Mesendoderm (in vitro differentiated cells): ENCODE measurements at regions not wholly inside any gene's neighbourhood (a gene's known extent, or its start where the extent isn't known, plus 50 kb on each side); places are given as distances from the start of the nearest gene placed in this dataset.

ENCODE experiments used
- DNase-seq: peaks from one replicate; pipeline ENCODE4 v3.0.0; 2013
- H2AK5ac ChIP-seq: 2 replicates; pipeline ENCODE4 v1.6.1; 2013; ENCODE audit warnings: low read length, inconsistent platforms
- H2BK120ac ChIP-seq: 2 replicates; pipeline ENCODE4 v1.6.1; 2013; ENCODE audit warnings: low read depth, mild to moderate bottlenecking, low read length, moderate library complexity, mixed read lengths
- H2BK15ac ChIP-seq: replicated peaks from 2 replicates; pipeline ENCODE4 v1.6.1; 2013; ENCODE audit warnings: low read depth, mild to moderate bottlenecking, moderate library complexity
- H2BK5ac ChIP-seq: 2 replicates; pipeline ENCODE4 v1.6.1; 2013; ENCODE audit warnings: low read length, inconsistent platforms
- H3K18ac ChIP-seq: 2 replicates; pipeline ENCODE4 v1.6.1; 2013; ENCODE audit warnings: mild to moderate bottlenecking, low read length, mixed read lengths
- H3K23ac ChIP-seq: one replicate; pipeline ENCODE4 v1.6.1; 2013; ENCODE audit warnings: low read length
- H3K27ac ChIP-seq: 2 replicates; pipeline ENCODE4 v1.5.1; 2013; ENCODE audit warnings: low read depth, mild to moderate bottlenecking, inconsistent platforms, low read length, moderate library complexity
- H3K27me3 ChIP-seq: 2 replicates; pipeline ENCODE4 v1.6.1; 2013; ENCODE audit warnings: low read length, control low read depth, mild to moderate bottlenecking, inconsistent platforms; ENCODE audit not compliant: insufficient read depth, poor library complexity
- H3K36me3 ChIP-seq: 2 replicates; pipeline ENCODE4 v1.6.1; 2013; ENCODE audit warnings: low read length, inconsistent platforms; ENCODE audit not compliant: control insufficient read depth, insufficient read depth
- H3K4ac ChIP-seq: one replicate; pipeline ENCODE4 v1.6.1; 2013; ENCODE audit warnings: low read depth, mild to moderate bottlenecking, low read length, moderate library complexity
- H3K4me1 ChIP-seq: 2 replicates; pipeline ENCODE4 v1.6.1; 2013; ENCODE audit warnings: low read depth, low read length, inconsistent platforms; ENCODE audit not compliant: control insufficient read depth
- H3K4me2 ChIP-seq: 2 replicates; pipeline ENCODE4 v1.6.1; 2013; ENCODE audit warnings: low read length
- H3K4me3 ChIP-seq: 2 replicates; pipeline ENCODE4 v1.5.1; 2013; ENCODE audit warnings: mild to moderate bottlenecking, low read length
- H3K56ac ChIP-seq: one replicate; pipeline ENCODE4 v1.6.1; 2013; ENCODE audit warnings: low read length
- H3K79me1 ChIP-seq: 2 replicates; pipeline ENCODE4 v1.6.1; 2013; ENCODE audit warnings: low read length, inconsistent platforms
- H3K79me2 ChIP-seq: 2 replicates; pipeline ENCODE4 v1.6.1; 2013; ENCODE audit warnings: mild to moderate bottlenecking, low read length; ENCODE audit not compliant: control insufficient read depth, insufficient read depth
- H3K9ac ChIP-seq: 2 replicates; pipeline ENCODE4 v1.6.1; 2013; ENCODE audit warnings: low read length, inconsistent platforms
- H4K5ac ChIP-seq: one replicate; pipeline ENCODE4 v1.6.1; 2013; ENCODE audit warnings: low read length
- H4K8ac ChIP-seq: one replicate; pipeline ENCODE4 v1.6.1; 2013; ENCODE audit warnings: low read depth, mild to moderate bottlenecking, control low read depth, low read length, moderate library complexity
- WGBS: extraction: QIAGEN DNeasy Blood & Tissue Kit; methylation state at CpG from one replicate; pipeline ENCODE4 v1.1.7; 2013; ENCODE audit warnings: low lambda C conversion rate, missing lambda C conversion rate; ENCODE audit not compliant: insufficient coverage; ENCODE audit errors: extremely low coverage; 5-methylcytosine and 5-hydroxymethylcytosine counted together

DNA sequence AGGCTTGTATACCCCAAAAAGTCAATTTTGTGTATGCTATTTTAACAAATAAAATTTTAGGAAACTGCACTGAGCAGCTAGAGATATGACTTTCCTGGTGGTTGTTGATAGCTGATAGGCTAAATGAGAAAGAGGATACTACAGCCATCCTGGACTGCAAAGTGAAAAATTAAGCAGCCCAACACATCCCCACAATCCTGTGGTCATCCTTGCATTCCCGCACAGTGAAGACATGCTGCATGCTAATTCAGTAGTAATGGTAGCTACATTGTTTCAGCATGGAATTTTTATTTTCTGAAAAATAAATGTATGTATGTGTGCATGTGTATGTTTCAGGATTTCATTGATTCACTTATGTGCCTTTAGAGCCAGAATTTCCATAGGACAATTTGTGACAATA is 124.2 kb upstream of the CCDC68 start:
- Histone ChIP-seq H3K4me2 (no peak overlapping the region), H2BK15ac (no peak overlapping the region), H3K36me3 (no peaks in the 10 kb centered on the region), H3K27me3 (no peaks in the 10 kb centered on the region), H2AK5ac (no peak overlapping the region), H3K4me3 (no peak overlapping the region), H4K5ac (no peak overlapping the region), H2BK5ac (no peak overlapping the region), H3K4me1 (no peaks in the 10 kb centered on the region), H3K23ac (no peak overlapping the region), H3K4ac (no peak overlapping the region), H3K9ac (no peak overlapping the region), H3K79me1 (no peaks in the 10 kb centered on the region), H4K8ac (no peak overlapping the region), H3K56ac (no peak overlapping the region), H2BK120ac (no peak overlapping the region), H3K27ac (no peak overlapping the region), H3K18ac (no peak overlapping the region), H3K79me2 (no peaks in the 10 kb centered on the region)
- no peak for DNase-seq
- no CpG with 5 or more reads among the region's 1 CpG for WGBS

DNA sequence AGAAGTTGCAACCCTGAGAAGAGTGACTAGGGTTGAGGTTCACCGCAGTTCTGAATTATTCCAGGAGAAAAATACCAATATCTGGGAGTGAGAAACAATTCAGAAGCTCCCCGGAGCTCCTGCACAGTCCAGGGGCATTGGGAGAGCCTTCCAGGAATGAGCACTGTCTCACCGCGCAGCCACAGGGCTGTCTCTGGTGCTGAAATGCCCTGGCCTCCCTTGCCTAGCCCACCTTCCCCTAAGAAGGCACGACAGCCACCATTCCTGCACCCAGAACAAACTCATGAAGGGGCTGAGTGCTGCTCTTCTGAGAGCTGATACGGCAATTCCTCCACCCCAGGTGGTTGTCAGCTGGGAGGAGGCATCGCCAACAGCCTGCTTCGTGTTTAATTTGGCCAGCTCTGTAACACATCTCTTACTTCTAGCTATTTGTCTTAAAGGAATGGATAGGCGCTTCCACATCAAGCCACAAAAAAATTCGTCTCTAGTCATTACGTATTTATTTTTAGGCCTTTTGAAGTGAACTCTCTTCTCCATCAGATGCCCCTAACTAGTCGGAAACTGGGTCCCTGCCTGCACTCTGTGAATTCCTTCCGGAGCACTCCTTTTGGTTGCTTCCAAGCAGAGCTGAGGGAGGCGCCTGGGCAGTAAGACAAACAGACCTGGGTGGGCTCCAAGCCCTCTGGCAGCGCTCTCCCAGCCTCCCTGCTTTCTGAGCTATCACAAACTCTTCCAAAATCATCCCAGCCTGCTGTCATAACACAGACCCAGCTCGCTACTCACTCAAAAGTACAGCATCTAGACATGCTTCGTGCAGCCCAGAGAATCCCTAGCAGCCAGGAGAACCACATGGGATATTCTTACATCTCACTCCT is 120.5 kb upstream of the CCDC68 start:
- Histone ChIP-seq H3K4me1 (no peaks in the 10 kb centered on the region), H3K18ac (no peak overlapping the region), H3K4me3 (no peak overlapping the region), H3K56ac (no peak overlapping the region), H2BK15ac (no peak overlapping the region), H3K79me2 (no peaks in the 10 kb centered on the region), H3K27ac (no peak overlapping the region), H3K4ac (no peak overlapping the region), H4K8ac (no peak overlapping the region), H3K4me2 (no peak overlapping the region), H2BK120ac (no peak overlapping the region), H2BK5ac (no peak overlapping the region), H3K79me1 (no peaks in the 10 kb centered on the region), H3K36me3 (no peaks in the 10 kb centered on the region), H2AK5ac (no peak overlapping the region), H4K5ac (no peak overlapping the region), H3K9ac (no peak overlapping the region), H3K23ac (no peak overlapping the region), H3K27me3 (no peaks in the 10 kb centered on the region)
- DNase-seq: no peak
- WGBS: no CpG with 5 or more reads among the region's 17 CpGs

DNA sequence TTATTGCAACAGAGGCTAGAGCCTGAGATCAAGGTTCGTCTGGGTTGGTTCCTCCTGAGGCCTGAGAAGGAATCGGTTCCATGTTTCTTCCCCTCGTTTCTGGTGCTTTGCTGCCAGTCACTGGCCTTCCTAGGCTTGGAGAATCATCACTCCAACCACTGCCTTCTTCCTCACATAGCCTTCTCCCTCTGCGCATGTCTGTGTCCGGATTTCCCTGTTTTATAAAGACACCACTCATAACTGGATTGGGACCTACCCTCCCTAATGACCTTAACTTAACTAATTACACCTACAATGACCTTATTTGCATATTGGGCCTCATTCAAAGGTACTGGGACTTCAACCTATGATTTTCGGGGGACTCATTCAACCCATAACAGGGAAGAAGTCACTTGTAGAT is 119.8 kb upstream of the CCDC68 start:
- no peak overlapping the region for H3K23ac ChIP-seq
- no peak overlapping the region for H3K27ac ChIP-seq
- H3K36me3 ChIP-seq: no peaks in the 10 kb centered on the region
- no peak overlapping the region for H2BK5ac ChIP-seq
- WGBS: no CpG with 5 or more reads among the region's 6 CpGs
- H3K18ac ChIP-seq: no peak overlapping the region
- no peak for DNase-seq
- no peak overlapping the region for H4K8ac ChIP-seq
- H3K27me3 ChIP-seq: no peaks in the 10 kb centered on the region
- H2BK120ac ChIP-seq: no peak overlapping the region
- no peaks in the 10 kb centered on the region for H3K79me1 ChIP-seq
- H3K4ac ChIP-seq: no peak overlapping the region
- H3K9ac ChIP-seq: no peak overlapping the region
- H3K4me3 ChIP-seq: no peak overlapping the region
- no peak overlapping the region for H2BK15ac ChIP-seq
- no peak overlapping the region for H3K4me2 ChIP-seq
- no peak overlapping the region for H4K5ac ChIP-seq
- no peak overlapping the region for H2AK5ac ChIP-seq
- H3K79me2 ChIP-seq: no peaks in the 10 kb centered on the region
- no peaks in the 10 kb centered on the region for H3K4me1 ChIP-seq
- no peak overlapping the region for H3K56ac ChIP-seq

DNA sequence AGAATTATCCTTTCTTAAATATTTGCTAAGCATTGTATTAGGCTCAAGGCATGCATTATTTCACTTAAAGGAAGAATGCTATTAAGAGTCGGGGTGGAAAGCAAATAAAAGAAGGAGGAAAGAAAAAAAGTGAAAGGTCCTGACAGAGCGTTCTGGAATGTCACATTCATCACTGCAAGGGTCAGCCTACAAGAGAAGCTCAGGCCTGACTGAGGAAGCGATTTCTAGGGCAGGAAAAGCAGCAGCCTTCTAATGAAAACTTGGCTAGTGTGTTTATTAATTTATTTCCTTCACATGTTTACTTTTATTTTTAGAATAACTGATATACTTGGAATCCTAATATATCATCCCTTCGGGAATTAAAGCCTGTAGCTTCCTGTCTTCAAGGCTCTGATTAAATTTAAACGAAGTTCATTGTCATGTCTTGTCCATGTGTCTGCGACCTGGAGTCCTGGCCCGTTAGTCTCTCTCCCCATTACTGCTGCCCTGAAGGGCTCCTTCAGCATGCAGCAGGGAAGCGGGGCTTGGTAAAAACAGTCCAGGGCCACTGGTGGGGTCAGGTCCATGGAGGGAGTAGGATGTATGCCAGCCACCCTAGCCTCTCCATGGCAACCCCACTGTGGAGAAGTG is 119.2 kb upstream of the CCDC68 start:
- H2AK5ac ChIP-seq: no peak overlapping the region
- H3K79me1 ChIP-seq: no peaks in the 10 kb centered on the region
- no peak overlapping the region for H3K27ac ChIP-seq
- no peaks in the 10 kb centered on the region for H3K4me1 ChIP-seq
- H3K27me3 ChIP-seq: no peaks in the 10 kb centered on the region
- H2BK120ac ChIP-seq: no peak overlapping the region
- H3K23ac ChIP-seq: no peak overlapping the region
- peak; percentile 37 for DNase-seq
- H2BK5ac ChIP-seq: no peak overlapping the region
- no peaks in the 10 kb centered on the region for H3K79me2 ChIP-seq
- no peak overlapping the region for H3K9ac ChIP-seq
- H3K4me2 ChIP-seq: no peak overlapping the region
- H4K8ac ChIP-seq: no peak overlapping the region
- no CpG with 5 or more reads among the region's 8 CpGs for WGBS
- no peaks in the 10 kb centered on the region for H3K36me3 ChIP-seq
- no peak overlapping the region for H3K18ac ChIP-seq
- H4K5ac ChIP-seq: no peak overlapping the region
- H3K4me3 ChIP-seq: no peak overlapping the region
- H3K4ac ChIP-seq: no peak overlapping the region
- no peak overlapping the region for H2BK15ac ChIP-seq
- no peak overlapping the region for H3K56ac ChIP-seq

DNA sequence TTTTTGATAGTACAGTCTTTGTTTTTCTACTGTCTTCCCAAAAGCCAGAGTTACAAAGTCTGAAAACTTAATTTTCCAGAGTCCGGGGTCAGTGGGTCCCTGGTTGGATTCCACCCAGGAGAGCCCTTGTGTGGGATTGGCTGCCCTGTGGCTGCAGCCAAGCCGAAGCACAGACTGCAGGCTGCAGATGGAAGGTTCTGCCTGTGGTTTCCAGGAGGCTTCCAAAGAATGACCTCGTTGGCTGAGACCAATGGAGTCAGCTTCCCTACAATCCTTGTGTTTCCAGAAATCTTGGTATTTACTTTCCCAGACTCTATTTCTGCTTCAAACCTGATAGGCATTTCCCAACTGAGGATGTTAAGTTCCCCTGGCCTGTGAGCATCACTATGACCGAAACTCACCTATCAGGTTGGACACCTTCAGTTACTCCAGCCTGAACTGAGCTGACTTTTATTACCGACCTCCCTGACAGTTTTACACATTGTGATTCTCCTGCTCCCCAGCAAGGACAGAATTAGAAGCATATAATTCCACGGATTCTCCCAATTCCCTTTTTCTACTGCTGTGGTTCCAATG is 117.5 kb upstream of the CCDC68 start:
- Histone ChIP-seq H3K4ac (no peak overlapping the region), H3K27ac (no peak overlapping the region), H4K8ac (no peak overlapping the region), H3K56ac (no peak overlapping the region), H3K36me3 (no peaks in the 10 kb centered on the region), H3K23ac (no peak overlapping the region), H4K5ac (no peak overlapping the region), H2AK5ac (no peak overlapping the region), H2BK15ac (no peak overlapping the region), H2BK5ac (no peak overlapping the region), H3K18ac (no peak overlapping the region), H3K9ac (no peak overlapping the region), H3K4me2 (no peak overlapping the region), H3K4me3 (no peak overlapping the region), H3K79me2 (no peaks in the 10 kb centered on the region), H2BK120ac (no peak overlapping the region), H3K4me1 (no peaks in the 10 kb centered on the region), H3K79me1 (no peaks in the 10 kb centered on the region), H3K27me3 (no peaks in the 10 kb centered on the region)
- no CpG with 5 or more reads among the region's 6 CpGs for WGBS
- DNase-seq: no peak
